ENCODE measurements at regions not wholly inside any gene's neighbourhood (a gene's known extent, or its start where the extent isn't known, plus 50 kb on each side); places are given as distances from the start of the nearest gene placed in this dataset.

GRCh38 chr11:69219991-69220390 is 64.3 kb downstream of the SMIM38 start:
- TF ChIP-seq CTCF (IDR thresholded peaks at IDR 0.05; ENCODE audit: low read depth, low read length, poor library complexity, severe bottlenecking) (no peak), EZH2phosphoT487 (IDR thresholded peaks at IDR 0.05; ENCODE audit: borderline replicate concordance, low read length) (no peak)
